Gastrocnemius medialis (tissue), 4 donors: ENCODE measurements at regions not wholly inside any gene's neighbourhood (a gene's known extent, or its start where the extent isn't known, plus 50 kb on each side); places are given as distances from the start of the nearest gene placed in this dataset.

Experiments
- POLR2A ChIP-seq, 2 donors: fragments of 450-650 bp; IDR thresholded peaks; one replicate each; pipeline ENCODE4 v1.6.1; 2017; ENCODE audit warnings: antibody characterized with exemption in 2 of 2, mild to moderate bottlenecking in 2 of 2, moderate library complexity in 2 of 2
- TF ChIP-seq, protein P1 (sequence below), 5 experiments: fragments of 450-650 bp in 3 of 5; fragments of 200-600 bp in 2 of 5; sonication (generic) in 2 of 5; IDR thresholded peaks in 4 of 5; conservative IDR thresholded peaks in 1 of 5; 1 replicate in 4 of 5; 2 replicates in 1 of 5; pipeline ENCODE4 v1.5.1; 2016 to 2019; ENCODE audit warnings: antibody characterized with exemption in 5 of 5, mild to moderate bottlenecking in 3 of 5, moderate library complexity in 3 of 5

DNA sequence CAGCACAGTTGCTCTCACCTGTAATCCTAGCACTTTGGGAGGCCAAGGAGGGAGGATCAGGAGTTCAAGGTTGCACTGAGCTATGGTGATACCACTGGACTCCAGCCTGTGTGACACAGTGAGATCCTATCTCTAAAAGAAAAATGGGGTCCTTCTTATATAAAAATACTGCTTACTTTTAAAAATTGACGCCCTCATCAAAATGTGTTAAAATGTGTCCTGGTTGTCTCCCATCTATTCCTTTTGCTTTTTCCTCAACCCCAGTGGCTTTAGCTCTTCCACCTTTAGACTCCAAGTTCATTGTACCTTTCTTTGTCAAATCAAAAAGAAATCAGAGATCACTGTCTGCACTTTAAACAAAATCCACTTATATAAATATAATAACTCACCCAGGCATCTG, 60.3 kb upstream of the GPD1L start:
- TF ChIP-seq, protein P1, sequence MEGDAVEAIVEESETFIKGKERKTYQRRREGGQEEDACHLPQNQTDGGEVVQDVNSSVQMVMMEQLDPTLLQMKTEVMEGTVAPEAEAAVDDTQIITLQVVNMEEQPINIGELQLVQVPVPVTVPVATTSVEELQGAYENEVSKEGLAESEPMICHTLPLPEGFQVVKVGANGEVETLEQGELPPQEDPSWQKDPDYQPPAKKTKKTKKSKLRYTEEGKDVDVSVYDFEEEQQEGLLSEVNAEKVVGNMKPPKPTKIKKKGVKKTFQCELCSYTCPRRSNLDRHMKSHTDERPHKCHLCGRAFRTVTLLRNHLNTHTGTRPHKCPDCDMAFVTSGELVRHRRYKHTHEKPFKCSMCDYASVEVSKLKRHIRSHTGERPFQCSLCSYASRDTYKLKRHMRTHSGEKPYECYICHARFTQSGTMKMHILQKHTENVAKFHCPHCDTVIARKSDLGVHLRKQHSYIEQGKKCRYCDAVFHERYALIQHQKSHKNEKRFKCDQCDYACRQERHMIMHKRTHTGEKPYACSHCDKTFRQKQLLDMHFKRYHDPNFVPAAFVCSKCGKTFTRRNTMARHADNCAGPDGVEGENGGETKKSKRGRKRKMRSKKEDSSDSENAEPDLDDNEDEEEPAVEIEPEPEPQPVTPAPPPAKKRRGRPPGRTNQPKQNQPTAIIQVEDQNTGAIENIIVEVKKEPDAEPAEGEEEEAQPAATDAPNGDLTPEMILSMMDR (IDR thresholded peaks at IDR 0.05 in 4 of 5, conservative IDR thresholded peaks at IDR 0.05 in 1 of 5): no peak
- no peak for TF ChIP-seq POLR2A (IDR thresholded peaks at IDR 0.05)
